ENCODE measurements at regions not wholly inside any gene's neighbourhood (a gene's known extent, or its start where the extent isn't known, plus 50 kb on each side); places are given as distances from the start of the nearest gene placed in this dataset.
"Not testable (repeated sequence)": the region's sequence is repeated elsewhere in the genome, so short reads cannot be mapped to it uniquely, and the experiment has no call there.

DNA sequence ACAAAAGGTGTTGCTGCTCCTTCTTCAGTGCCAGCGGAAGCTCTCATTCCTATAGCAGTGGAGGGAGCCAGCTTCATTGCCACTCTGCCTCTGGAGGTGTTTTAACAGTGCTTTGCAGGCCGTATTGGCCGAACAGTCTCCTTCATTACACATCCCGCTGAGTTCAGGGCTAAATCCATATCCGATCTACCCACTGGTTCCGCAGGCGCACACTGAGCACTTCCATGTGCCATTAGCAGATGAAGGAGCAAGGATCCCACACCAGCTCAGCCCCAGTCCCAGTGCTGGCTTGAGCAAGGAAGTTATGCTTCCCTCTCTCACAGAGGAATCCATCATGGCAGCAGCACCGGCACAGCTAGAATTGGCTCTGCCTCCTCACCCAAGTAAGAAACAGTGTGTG lies 121.2 kb upstream of the IRX2 start:
- no peak for DNase-seq

- no peak for DNase-seq
Observed at GRCh38 chr5:2871282-2871681, 119.8 kb upstream of the IRX2 start.

GRCh38 chr5:2869471-2869870 lies 118.0 kb upstream of the IRX2 start:
- DNase-seq: no peak

DNA sequence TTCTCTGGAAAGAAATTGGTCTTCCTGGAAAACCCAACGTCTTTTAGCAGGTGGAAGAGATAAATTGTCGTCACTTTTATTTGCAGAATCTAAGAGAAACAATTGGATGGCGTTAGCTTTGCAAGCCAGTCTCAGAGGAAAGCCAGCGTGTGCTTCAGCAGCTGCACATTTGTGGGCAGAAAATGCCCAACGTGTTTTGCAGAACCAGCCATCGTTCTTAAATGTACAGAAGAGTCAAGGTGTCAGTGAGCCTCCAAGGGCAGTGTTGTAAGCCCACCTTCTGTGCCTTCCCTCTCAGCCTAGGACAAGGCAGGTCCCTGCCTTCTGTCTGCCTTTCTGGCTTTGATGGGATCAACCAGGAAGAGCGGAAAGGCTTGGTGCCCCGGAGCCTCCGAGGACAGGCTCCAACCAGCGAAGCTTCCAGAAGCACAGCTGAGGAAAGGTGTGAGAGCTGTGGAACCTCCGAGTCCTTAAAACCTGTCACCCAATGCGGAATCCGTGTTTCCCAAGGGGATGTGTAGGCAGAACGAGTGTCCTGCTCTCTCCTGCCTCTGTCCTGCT lies 116.0 kb upstream of the IRX2 start:
- DNase-seq: no peak

- no peak for DNase-seq
Observed at GRCh38 chr5:2866662-2867372, 115.3 kb upstream of the IRX2 start.

DNA sequence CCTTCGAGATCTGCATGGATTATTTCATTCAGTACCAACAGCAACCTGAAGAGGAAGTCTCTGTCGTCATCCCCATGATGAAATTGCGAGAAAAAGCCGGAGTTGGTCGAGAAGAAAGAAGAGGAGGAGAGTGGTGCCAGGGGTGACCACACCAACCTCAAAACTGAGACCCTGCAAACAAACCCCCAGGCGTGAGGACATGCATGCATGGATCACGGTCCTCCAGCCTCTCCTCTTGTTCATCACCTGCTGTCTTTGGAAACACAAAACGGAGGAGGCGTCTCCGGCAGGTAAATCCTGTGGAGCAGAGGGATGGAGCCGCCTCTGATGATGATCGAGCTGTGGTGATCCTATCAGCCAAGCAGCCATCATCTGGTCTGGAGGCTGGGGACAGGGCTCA lies 114.4 kb upstream of the IRX2 start:
- no peak for DNase-seq

GRCh38 chr5:2864515-2865105 lies 113.1 kb upstream of the IRX2 start:
- DNase-seq: no peak

DNA sequence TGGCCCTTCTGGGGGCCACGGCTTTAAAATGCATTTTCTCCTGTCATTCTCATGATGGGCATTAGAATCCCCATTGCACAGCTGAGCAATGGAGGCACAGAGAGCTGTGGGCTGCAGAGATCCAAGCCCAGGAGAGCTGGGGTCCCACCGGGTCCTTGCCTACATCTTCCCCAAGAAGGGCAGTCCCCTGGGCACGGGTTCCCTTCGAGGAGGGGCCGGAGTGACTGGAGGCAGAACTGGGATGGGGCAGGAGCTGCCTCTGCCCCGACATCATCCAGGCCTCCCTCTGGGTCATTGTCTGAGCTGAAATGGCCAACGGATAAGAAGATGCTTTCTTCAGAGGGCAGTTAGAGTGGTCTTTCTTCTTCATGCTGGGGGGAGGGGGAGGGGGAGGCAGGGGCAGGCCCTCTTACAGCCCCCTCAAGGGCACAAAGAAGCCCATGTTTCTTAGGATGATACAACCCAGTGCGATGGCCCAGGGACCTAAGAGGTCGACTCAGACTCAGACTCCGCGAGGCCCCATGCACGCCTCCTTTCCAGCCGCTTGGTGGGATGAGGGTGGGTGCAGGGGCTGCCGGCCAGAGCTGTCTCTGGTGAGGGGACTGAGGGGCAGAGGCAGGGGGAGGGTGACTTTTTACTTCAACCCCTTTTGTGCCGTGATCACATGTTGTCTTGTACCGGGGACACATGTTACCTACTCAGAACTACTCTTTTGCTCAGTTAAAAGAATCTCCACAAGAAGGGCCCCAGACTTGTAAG lies 112.4 kb upstream of the IRX2 start:
- DNase-seq: no peak

- DNase-seq: no peak
Observed at GRCh38 chr5:2863133-2863532, 111.7 kb upstream of the IRX2 start.

- DNase-seq: not testable (repeated sequence)
Observed at GRCh38 chr5:2862176-2862575, 110.7 kb upstream of the IRX2 start.

DNA sequence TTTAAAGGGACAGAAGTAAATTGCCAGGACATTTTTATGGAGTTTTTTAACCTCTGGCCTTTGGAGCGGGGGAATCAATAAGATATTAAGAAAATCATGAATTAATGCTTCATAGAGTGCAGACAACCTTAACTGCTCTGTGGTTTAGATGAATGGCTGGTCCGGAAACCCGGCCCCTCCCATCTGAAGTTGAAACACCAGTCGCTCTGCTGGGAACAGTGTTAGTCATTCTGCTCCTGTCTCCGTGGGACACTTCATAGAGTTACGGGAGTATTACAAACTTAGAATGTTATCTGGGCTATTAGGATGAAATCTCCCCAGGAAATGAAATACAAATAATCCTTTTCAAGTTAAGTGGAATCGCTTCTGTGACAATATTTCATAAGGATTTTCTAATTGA lies 110.1 kb upstream of the IRX2 start:
- DNase-seq: no peak

DNA sequence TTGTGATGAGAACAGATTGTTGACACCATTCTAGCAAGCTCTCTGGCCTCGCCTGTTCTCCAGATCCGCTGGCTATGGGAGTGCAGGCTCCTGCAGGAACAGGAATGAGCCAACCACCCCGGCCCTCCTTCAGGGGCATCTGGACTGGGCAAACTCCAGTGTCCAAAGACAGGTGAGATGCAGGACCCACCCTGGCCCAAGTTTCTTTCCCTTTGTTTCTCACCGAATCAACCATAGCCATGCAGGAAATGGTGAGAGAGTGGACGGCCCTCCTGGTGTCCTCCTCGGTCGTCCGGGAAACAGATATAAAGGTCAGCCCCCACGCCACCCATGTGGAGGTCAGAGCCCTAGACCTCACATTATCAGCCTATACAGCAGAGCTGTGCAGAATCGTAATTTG lies 108.6 kb upstream of the IRX2 start:
- no peak for DNase-seq

GRCh38 chr5:2857837-2858236 lies 106.4 kb upstream of the IRX2 start:
- DNase-seq: no peak

- DNase-seq: no peak
Observed at GRCh38 chr5:2856206-2856605, 104.7 kb upstream of the IRX2 start.

DNA sequence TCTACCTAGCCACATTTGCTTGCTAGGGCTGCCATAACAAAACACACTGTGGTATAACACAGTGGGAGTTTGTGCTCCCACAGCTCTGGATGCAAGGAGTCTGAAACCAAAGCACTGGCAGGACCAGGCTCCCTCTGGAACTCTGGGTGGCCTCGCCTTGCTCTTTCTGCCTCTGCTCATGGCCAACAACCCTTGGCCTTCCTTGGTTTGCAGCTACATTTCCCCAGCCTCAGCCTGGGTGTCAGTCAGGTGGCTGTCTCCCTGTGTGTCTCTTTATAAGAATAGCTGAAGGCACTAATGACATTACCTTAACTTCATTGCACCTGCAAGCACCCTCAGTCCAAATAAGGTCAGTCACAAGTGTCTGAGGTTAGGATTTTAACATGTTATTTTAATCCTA lies 101.0 kb upstream of the IRX2 start:
- no peak for DNase-seq

- DNase-seq: no peak
Observed at GRCh38 chr5:2851895-2852294, 100.4 kb upstream of the IRX2 start.

GRCh38 chr5:2849429-2849828 lies 98.0 kb upstream of the IRX2 start:
- no peak for DNase-seq

- DNase-seq: no peak
Observed at GRCh38 chr5:2848619-2849018, 97.1 kb upstream of the IRX2 start.

GRCh38 chr5:2847608-2848007 lies 96.1 kb upstream of the IRX2 start:
- DNase-seq: no peak

DNA sequence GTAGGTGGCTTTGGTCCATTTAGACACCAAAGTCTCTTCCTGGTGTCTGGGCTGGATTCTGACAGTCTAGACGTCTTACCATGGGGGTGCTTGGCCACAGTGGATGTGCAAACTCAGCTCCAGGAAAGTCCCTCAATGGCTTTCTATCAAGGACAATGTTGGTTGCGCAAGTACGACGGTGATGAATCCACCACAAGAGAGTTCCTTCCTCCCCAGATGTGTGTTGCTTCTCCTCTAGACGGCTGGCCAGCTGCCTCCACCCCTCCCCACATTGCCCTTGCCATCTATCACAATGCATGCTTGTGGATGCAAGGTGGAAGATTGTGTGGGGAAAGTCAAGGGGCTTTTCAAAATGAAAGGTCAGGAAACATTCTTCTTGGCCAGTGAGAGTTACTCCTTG lies 89.7 kb upstream of the IRX2 start:
- no peak for DNase-seq

GRCh38 chr5:2840372-2840915 lies 89.0 kb upstream of the IRX2 start:
- DNase-seq: no peak

- no peak for DNase-seq
Observed at GRCh38 chr5:2836133-2836532, 84.7 kb upstream of the IRX2 start.

GRCh38 chr5:2833556-2833955 lies 82.1 kb upstream of the IRX2 start:
- DNase-seq: no peak

- no peak for DNase-seq
Observed at GRCh38 chr5:2832394-2832793, 80.9 kb upstream of the IRX2 start.
